ENCODE measurements at regions not wholly inside any gene's neighbourhood (a gene's known extent, or its start where the extent isn't known, plus 50 kb on each side); places are given as distances from the start of the nearest gene placed in this dataset.

DNA sequence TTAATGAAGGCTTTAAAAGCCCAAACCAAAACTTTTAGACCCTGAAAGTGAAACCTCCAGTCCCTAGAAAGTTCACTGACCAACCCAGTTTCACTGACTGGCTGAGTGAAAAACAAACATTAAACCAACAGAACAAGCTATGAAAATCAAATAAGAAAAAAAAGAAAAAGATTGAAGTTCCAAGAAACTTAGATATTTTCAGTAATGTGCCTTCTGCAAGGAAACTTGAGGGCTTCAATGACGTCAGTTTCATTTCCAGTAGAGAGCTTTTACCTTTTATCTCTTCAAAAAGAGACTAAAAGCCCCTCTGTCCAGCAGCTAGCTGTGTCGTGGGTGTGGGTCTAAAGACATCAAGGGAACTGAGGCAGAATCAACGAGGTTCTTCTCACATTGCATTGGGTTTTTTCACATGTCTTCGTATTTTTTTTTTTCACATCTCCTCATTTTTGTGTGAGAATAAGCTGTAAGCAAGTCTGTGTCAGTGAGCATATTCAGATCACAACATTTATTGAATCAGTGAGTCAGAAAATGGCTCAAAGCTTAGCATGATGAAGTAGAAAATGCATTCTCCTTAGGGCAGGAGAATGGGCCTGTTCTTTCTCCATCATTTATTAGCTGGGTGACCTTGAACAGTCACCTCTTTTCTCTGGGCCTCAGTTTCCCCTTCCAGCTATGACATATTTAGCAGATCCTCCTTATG, 54.8 kb upstream of the BCL6 start (continued):
- peak; percentile 31; the same call in 1 of the 2 replicates for TF ChIP-seq ATF2 (IDR thresholded peaks at IDR 0.05; ENCODE audit: low read length)
- TF ChIP-seq SMARCA5 (IDR thresholded peaks at IDR 0.05), result no peak
- no peak for TF ChIP-seq ZBTB11 (CRISPR knock-in tag; IDR thresholded peaks at IDR 0.05)
- TF ChIP-seq STAT1 (conservative IDR thresholded peaks at IDR 0.05), result no peak
- TF ChIP-seq SREBF2 (IDR thresholded peaks at IDR 0.05; ENCODE audit: low read length), result no peak
- 0 out of 2 replicates have a peak, but pooled peaks have one; percentile 30 for TF ChIP-seq BCL11A (IDR thresholded peaks at IDR 0.05; ENCODE audit: low read depth, low read length)
- TF ChIP-seq JUNB (IDR thresholded peaks at IDR 0.05), result peak; percentile 55; the same call in 1 of the 2 replicates
- no peak for TF ChIP-seq ZNF592 (IDR thresholded peaks at IDR 0.05)
- TF ChIP-seq, protein P1, sequence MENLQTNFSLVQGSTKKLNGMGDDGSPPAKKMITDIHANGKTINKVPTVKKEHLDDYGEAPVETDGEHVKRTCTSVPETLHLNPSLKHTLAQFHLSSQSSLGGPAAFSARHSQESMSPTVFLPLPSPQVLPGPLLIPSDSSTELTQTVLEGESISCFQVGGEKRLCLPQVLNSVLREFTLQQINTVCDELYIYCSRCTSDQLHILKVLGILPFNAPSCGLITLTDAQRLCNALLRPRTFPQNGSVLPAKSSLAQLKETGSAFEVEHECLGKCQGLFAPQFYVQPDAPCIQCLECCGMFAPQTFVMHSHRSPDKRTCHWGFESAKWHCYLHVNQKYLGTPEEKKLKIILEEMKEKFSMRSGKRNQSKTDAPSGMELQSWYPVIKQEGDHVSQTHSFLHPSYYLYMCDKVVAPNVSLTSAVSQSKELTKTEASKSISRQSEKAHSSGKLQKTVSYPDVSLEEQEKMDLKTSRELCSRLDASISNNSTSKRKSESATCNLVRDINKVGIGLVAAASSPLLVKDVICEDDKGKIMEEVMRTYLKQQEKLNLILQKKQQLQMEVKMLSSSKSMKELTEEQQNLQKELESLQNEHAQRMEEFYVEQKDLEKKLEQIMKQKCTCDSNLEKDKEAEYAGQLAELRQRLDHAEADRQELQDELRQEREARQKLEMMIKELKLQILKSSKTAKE (IDR thresholded peaks at IDR 0.05; ENCODE audit: low read depth, poor library complexity, severe bottlenecking), result no peak
- TF ChIP-seq ZNF622 (IDR thresholded peaks at IDR 0.05), result no peak
- peak; percentile 36; the same call in 1 of the 2 replicates for TF ChIP-seq RELB (IDR thresholded peaks at IDR 0.05; ENCODE audit: low read depth)
- TF ChIP-seq TCF7 (IDR thresholded peaks at IDR 0.05; ENCODE audit: borderline replicate concordance), result no peak
